Type B pancreatic cell (in vitro differentiated cells): ENCODE measurements at regions not wholly inside any gene's neighbourhood (a gene's known extent, or its start where the extent isn't known, plus 50 kb on each side); places are given as distances from the start of the nearest gene placed in this dataset.

ENCODE experiments used
- DNase-seq: peaks from one replicate; pipeline ENCODE4 v3.0.0; 2021; ENCODE audit warnings: mixed read lengths; ENCODE audit not compliant: unreplicated experiment; ENCODE audit errors: extremely low spot score
- H3K27ac Mint-ChIP-seq: 2 replicates; pipeline ENCODE4 v1.8.0; 2021; ENCODE audit warnings: mild to moderate bottlenecking, mixed read lengths
- H3K27me3 Mint-ChIP-seq: 2 replicates; pipeline ENCODE4 v1.8.0; 2021; ENCODE audit warnings: mixed read lengths
- H3K36me3 Mint-ChIP-seq: 2 replicates; pipeline ENCODE4 v1.8.0; 2021; ENCODE audit warnings: mixed read lengths
- H3K4me1 Mint-ChIP-seq: one replicate; pipeline ENCODE4 v1.8.0; 2021; ENCODE audit warnings: mixed read lengths; ENCODE audit not compliant: unreplicated experiment
- H3K4me3 Mint-ChIP-seq: 2 replicates; pipeline ENCODE4 v1.8.0; 2021; ENCODE audit warnings: mild to moderate bottlenecking, mixed read lengths
- H3K9me3 Mint-ChIP-seq: 2 replicates; pipeline ENCODE4 v1.8.0; 2021; ENCODE audit warnings: mixed read lengths
- CTCF ChIP-seq: fragments of 200-600 bp; sonication (generic); conservative IDR thresholded peaks from 2 replicates; pipeline ENCODE4 v1.5.0; 2021; ENCODE audit warnings: antibody characterized with exemption, mild to moderate bottlenecking

GRCh38 chr17:34859652-34860051 is 101.6 kb downstream of the CCT6B start:
- no peaks in the 10 kb centered on the region for H3K36me3 Mint-ChIP-seq
- no peak for TF ChIP-seq CTCF
- H3K27ac Mint-ChIP-seq: no peak overlapping the region
- no peak overlapping the region for H3K4me3 Mint-ChIP-seq
- peaks cover 38% of the 10 kb centered on the region for H3K27me3 Mint-ChIP-seq
- no peak for DNase-seq
- no peaks in the 10 kb centered on the region for H3K4me1 Mint-ChIP-seq
- H3K9me3 Mint-ChIP-seq: no peaks in the 10 kb centered on the region

- Mint-ChIP-seq H3K9me3 (no peaks in the 10 kb centered on the region), H3K4me1 (no peaks in the 10 kb centered on the region)
These were observed 102.4 kb downstream of the CCT6B start for GRCh38 chr17:34858591-34859565.

GRCh38 chr17:34853924-34854323 is 107.3 kb downstream of the CCT6B start:
- H3K27ac Mint-ChIP-seq: no peak overlapping the region
- H3K36me3 Mint-ChIP-seq: no peaks in the 10 kb centered on the region
- no peaks in the 10 kb centered on the region for H3K9me3 Mint-ChIP-seq
- no peaks in the 10 kb centered on the region for H3K4me1 Mint-ChIP-seq
- no peak for TF ChIP-seq CTCF
- H3K27me3 Mint-ChIP-seq: peaks cover 28% of the 10 kb centered on the region
- no peak overlapping the region for H3K4me3 Mint-ChIP-seq
- no peak for DNase-seq

More at GRCh38 chr17:34858591-34859565, 102.4 kb downstream of the CCT6B start:
- no peaks in the 10 kb centered on the region for H3K36me3 Mint-ChIP-seq
- H3K4me3 Mint-ChIP-seq: no peak overlapping the region
- TF ChIP-seq CTCF: no peak
- H3K27ac Mint-ChIP-seq: no peak overlapping the region
- peaks cover 38% of the 10 kb centered on the region for H3K27me3 Mint-ChIP-seq
- DNase-seq: no peak

- Mint-ChIP-seq H3K36me3 (no peaks in the 10 kb centered on the region), H3K27ac (no peak overlapping the region), H3K4me1 (no peaks in the 10 kb centered on the region), H3K9me3 (no peaks in the 10 kb centered on the region), H3K27me3 (peaks cover 31% of the 10 kb centered on the region), H3K4me3 (no peak overlapping the region)
- peak; percentile 39 for TF ChIP-seq CTCF
- DNase-seq: no peak
These were observed 108.6 kb downstream of the CCT6B start for GRCh38 chr17:34852614-34853013.

GRCh38 chr17:34851961-34852540 is 109.2 kb downstream of the CCT6B start:
- Mint-ChIP-seq H3K36me3 (no peaks in the 10 kb centered on the region), H3K4me3 (no peak overlapping the region), H3K4me1 (no peaks in the 10 kb centered on the region), H3K27me3 (peaks cover 36% of the 10 kb centered on the region), H3K9me3 (no peaks in the 10 kb centered on the region), H3K27ac (no peak overlapping the region)
- no peak for DNase-seq
- TF ChIP-seq CTCF: no peak
